ENCODE measurements at regions not wholly inside any gene's neighbourhood (a gene's known extent, or its start where the extent isn't known, plus 50 kb on each side); places are given as distances from the start of the nearest gene placed in this dataset.
A peak's percentile ranks its signal among the peaks of the same experiment; 100 is the strongest.
"Not testable (repeated sequence)": the region's sequence is repeated elsewhere in the genome, so short reads cannot be mapped to it uniquely, and the experiment has no call there.

GRCh38 chr17:63019138-63019873, 53.3 kb downstream of the TANC2 start:
- DNase-seq = no peak

GRCh38 chr17:63022567-63022966, 56.5 kb downstream of the TANC2 start:
- no peak for DNase-seq

- DNase-seq = no peak
These were observed 57.0 kb downstream of the TANC2 start for GRCh38 chr17:63023049-63023448.

- no peak for DNase-seq
These were observed 58.2 kb downstream of the TANC2 start for GRCh38 chr17:63024201-63024600.

GRCh38 chr17:63024716-63025115, 58.7 kb downstream of the TANC2 start:
- no peak for DNase-seq

GRCh38 chr17:63025637-63026036, 59.6 kb downstream of the TANC2 start:
- DNase-seq = not testable (repeated sequence)

GRCh38 chr17:63029541-63029940, 63.5 kb downstream of the TANC2 start:
- no peak for DNase-seq

GRCh38 chr17:63032142-63032541, 66.1 kb downstream of the TANC2 start:
- DNase-seq = no peak

GRCh38 chr17:63033142-63033541, 67.1 kb downstream of the TANC2 start:
- no peak for DNase-seq

- DNase-seq = no peak
These were observed 69.2 kb downstream of the TANC2 start for GRCh38 chr17:63035271-63035670.

GRCh38 chr17:63035695-63036094, 69.7 kb downstream of the TANC2 start:
- DNase-seq = no peak

GRCh38 chr17:63039342-63039741, 73.3 kb downstream of the TANC2 start:
- DNase-seq = no peak

- peak; percentile 23 for DNase-seq
These were observed 74.0 kb downstream of the TANC2 start for GRCh38 chr17:63039899-63040602.

GRCh38 chr17:63040816-63041215, 74.8 kb downstream of the TANC2 start:
- no peak for DNase-seq

- no peak for DNase-seq
These were observed 75.2 kb downstream of the TANC2 start for GRCh38 chr17:63041251-63041650.

GRCh38 chr17:63041722-63042121, 75.7 kb downstream of the TANC2 start:
- DNase-seq = no peak

- DNase-seq = no peak
These were observed 76.3 kb downstream of the TANC2 start for GRCh38 chr17:63042256-63042812.

- DNase-seq = not testable (repeated sequence)
These were observed 91.5 kb downstream of the TANC2 start for GRCh38 chr17:63057560-63057959.

GRCh38 chr17:63066158-63066813, 100.3 kb downstream of the TANC2 start:
- no peak for DNase-seq

GRCh38 chr17:63069245-63069644, 103.2 kb downstream of the TANC2 start:
- DNase-seq = no peak

- no peak for DNase-seq
These were observed 104.0 kb downstream of the TANC2 start for GRCh38 chr17:63070031-63070430.

GRCh38 chr17:63071797-63072196, 105.8 kb downstream of the TANC2 start:
- DNase-seq = peak; percentile 3

GRCh38 chr17:63075969-63076368, 109.9 kb downstream of the TANC2 start:
- no peak for DNase-seq

- DNase-seq = no peak
These were observed 112.7 kb downstream of the TANC2 start for GRCh38 chr17:63078707-63079106.

Measured in activated CD4-positive, alpha-beta T cell treated with anti-CD3 and anti-CD28 coated beads, Interleukin-2, Interleukin-6, amounts not matched to agents 100 ng/mL and 50 ng/mL, durations not matched to agents 16 hours and 8 hours (primary cell).